Activated T-cell treated with anti-CD3 and anti-CD28 coated beads for 48 hours (primary cell): ENCODE measurements at regions not wholly inside any gene's neighbourhood (a gene's known extent, or its start where the extent isn't known, plus 50 kb on each side); places are given as distances from the start of the nearest gene placed in this dataset.

Experiments used
- DNase-seq: peaks from one replicate; pipeline ENCODE4 v3.0.0-alpha.2; 2020; ENCODE audit warnings: low read depth

DNA sequence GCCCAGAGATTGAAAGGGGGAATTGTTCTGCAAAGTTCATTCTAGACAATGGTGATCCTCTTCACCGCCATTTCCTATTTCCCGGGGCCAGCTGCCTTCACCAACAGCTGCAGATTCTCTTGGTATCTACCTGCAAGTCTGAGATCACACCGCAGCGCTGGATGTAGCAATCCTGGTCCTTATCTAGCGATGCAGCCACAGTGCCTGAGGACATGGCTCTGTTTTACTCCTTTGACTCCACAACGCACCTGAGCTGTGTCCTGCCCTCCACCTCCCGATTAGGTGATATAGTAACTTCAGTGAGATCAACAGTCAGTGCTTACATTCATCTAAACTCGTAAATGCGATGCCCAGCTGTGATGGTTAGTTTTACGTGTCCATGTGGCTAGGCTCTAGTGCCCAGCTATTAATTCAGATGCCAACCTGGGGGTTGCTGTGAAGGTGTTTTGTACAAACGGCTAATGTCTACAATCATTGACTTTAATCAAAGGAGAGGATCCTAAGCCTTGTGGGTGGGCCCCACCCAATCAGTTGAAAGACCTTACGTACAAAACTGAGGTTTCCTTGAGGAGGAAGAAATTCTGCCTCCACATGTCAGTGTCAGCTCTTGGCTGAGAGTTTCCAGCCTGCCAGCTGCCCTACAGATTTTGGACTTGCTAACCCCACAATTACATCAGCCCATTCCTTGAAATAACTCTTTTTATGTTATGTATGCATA is 189.8 kb downstream of the SH3BP4 start:
- no peak for DNase-seq

DNA sequence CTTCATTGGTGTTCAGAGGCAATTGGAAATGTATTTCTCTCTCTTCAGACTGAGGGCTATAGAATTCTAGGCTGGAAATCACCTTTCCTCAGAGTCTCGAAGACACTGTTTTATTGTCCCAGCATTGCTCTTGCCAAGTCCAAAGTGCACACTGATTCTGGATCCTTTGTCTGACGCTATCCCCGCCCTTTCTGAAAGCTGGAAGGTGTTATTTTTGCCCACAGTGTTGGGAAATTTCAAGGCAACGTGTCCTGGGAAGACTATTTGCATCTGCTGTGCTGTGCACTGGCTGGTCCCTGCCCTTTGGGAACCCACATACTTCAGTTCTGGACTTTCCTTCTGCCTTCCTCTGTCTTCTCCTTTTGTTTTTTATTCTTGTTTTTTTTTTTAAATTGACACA is 190.8 kb downstream of the SH3BP4 start:
- DNase-seq, result no peak

- no peak for DNase-seq
These were observed 192.0 kb downstream of the SH3BP4 start for GRCh38 chr2:235143789-235144188.

DNA sequence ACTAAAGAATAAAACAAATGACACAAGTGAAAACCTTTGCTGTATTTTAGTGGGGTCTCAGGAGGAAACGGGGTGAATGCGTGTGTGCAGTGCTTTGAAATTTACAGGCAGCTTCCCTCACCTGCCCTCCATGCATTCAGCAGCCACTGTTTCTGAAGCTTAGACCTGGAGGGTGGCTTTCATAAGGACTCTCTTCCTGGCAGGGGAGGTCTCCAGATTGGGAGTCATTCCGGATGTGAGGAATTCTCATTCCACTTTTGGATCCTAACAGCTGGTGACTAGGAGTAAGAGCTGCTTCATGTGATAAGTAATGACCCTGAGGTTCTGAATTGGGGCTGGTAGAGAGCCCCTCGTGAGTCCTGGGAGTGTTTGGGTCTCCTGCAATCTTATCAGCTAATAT is 192.5 kb downstream of the SH3BP4 start:
- DNase-seq, result no peak

DNA sequence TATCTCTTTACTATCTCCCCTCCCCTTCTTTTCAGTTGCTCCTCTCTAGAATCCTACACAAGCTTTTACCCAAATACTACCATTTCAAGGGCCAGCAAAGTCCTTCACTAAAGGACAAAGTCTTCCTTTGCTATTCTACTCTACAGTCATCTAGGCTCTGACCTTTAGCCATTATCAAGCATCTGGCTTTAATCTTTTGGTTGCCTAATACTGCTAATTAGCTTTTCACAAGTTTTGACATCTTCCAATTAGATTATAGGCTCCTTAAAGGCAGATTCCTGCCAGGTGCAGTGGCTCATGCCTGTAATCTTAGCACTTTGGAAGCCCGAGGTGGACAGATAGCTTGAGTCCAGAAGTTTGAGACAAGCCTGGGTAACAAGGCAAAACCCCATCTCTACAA is 194.4 kb downstream of the SH3BP4 start:
- DNase-seq, result no peak

DNA sequence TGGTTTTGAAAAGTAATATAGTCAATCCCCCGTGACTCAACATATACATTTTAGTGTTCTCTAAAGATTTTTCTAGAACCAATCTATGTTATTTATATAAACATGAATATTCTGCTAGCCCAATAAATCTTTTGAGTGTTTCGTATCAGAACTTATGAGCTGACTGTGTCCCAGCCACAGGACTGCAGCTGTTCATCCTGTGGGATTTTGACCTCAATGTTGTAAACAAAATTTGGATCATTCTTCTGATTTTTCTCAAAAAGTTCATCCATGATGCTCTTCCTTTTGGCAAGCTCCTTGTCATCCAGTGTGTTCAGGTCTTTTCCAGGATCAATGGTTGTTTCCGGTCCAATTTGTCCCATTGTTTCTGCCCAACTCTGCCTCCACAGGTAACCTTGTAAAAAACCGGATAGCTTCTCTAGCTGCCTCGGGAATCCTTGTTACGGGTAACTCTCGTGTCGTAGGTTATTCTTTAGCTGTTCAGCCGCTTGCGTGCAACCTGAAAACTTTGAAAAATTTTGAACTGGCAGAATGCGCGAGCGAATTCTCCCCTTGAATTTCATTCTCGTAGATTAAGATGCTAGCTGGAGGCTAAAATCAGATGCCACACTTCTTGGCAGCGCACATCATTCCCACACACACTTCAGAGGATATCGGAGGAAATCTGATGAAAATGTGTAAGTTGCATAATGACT is 195.2 kb downstream of the SH3BP4 start:
- no peak for DNase-seq

DNA sequence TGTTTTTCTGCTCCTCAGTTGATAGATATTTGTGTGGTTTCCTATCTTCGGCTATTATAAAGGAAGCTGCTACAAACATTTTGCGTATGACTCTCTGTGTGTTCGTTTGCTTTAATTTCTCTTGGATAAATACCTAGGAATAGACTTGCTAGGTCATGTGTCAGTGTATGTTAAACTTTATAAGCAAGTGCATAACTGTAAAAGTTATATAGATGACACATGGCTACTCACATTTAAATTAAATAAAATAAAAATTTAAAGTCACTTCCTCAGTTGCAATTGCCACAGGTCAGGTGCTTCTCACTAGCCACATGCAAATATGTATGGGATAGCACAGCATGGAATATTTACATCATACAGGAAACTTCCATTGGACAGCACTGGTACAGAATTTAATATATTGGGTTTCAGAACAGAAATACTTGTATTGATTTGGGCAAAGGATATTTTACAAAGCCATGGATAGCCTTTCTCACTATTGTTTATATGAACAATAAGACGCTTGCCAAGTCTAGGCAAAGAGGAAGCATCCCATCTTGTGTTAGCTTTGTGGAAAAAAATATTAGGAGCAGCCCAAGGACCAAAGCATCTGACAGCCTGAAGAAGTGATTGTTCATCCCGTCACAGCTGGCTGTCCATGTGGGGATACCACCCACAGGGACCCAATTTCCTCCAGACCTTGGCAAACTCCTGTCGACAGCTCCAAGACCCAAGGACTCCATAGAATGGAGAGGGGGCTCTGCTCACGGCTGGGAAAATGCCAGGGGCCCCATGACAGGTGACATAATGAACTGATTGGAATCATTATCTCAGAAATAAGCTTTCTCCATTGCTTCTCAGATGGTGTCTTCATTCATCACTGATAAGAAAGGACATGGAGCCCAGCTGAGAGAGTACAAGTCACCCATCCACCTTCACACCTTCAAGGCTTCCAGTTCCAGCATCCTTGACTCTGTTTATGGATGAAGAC is 196.7 kb downstream of the SH3BP4 start:
- DNase-seq, result no peak

GRCh38 chr2:235149240-235149659 is 197.4 kb downstream of the SH3BP4 start:
- no peak for DNase-seq

- DNase-seq, result no peak
These were observed 197.9 kb downstream of the SH3BP4 start for GRCh38 chr2:235149736-235150135.

- no peak for DNase-seq
These were observed 199.3 kb downstream of the SH3BP4 start for GRCh38 chr2:235151152-235151551.

GRCh38 chr2:235155163-235155562 is 203.3 kb downstream of the SH3BP4 start:
- DNase-seq, result no peak

- no peak for DNase-seq
These were observed 204.2 kb downstream of the SH3BP4 start for GRCh38 chr2:235156055-235156454.

- no peak for DNase-seq
These were observed 206.1 kb downstream of the SH3BP4 start for GRCh38 chr2:235157746-235158482.

DNA sequence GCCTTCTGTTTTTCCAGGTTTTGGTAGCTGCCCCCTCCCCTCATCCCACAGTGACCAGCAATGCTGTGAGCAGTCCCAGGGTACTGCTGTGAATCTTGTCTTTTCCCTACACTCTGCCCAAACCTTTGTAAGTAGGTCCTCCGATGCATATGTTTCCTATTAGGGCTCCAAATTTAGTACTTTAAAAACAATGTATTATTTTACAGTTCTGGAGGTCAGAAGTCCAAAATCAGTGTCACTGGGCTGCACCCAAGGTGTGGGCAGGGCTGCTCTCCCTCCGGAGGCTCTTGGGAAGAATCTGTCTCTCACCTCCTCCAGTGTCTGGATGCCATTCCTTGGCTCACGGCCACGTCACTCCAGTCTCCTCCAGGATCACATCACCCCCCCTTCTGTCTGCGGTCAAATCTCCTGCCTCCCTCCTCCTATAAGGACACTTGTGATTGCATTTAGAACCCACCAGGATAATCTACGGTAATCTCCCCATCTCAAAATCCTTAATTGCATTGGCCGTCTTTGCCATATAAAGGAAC is 208.5 kb downstream of the SH3BP4 start:
- no peak for DNase-seq

DNA sequence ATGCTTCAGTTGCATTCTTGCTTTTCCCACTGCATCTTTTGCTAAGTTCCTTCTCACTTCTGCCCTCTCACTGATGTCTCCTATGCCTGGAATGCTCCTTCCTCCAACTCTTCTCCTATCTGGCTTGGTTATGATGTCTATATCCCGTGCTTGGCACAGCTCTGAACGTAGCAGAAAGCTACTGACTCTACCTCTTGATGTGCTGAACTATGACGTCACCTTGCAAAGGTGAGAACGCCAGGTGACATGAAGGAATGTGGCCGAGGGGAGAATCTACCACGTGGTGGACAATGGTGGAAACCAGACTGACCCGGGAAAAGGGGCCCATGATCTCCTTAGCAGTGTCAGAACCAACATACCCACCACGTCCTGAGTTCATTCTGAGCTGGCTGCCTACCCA is 209.7 kb downstream of the SH3BP4 start:
- DNase-seq, result no peak

GRCh38 chr2:235162082-235162836 is 210.4 kb downstream of the SH3BP4 start:
- no peak for DNase-seq

DNA sequence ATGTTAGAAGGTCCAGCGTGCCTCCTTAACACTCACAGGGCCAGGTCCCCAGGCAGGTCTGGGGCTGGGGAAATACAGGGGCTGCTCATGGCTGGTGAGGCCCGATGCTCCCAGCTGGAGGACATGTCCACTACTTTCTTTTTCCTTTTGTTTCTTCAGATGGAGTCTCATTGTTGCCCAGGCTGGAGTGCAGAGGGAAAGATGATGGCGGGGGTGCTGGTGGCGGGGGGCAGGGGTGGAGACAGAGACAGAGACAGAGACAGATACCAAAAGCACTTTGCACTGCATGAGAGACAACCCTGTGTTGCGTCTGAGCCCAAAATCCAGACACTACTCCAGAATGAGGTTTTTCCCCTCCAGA is 211.0 kb downstream of the SH3BP4 start:
- DNase-seq, result no peak

GRCh38 chr2:235165136-235165535 is 213.3 kb downstream of the SH3BP4 start:
- no peak for DNase-seq

DNA sequence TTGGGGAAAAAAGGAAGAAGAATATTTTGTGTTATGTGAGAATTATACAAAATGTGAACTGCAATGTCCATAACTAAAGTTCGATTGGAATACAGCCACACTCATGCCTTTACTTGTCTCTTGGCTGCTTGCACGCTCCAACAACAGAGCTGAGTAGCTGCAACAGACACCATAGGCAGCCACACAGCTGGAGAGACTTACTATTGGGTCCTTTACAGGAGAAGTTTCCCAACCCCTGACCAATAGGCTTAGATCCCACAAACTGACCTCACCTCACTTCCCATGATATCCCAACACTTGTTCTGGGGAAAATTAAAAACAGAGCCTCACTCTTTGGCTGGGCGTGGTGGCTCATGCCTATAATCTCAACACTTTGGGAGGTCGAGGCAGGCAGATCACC is 213.8 kb downstream of the SH3BP4 start:
- DNase-seq, result no peak

GRCh38 chr2:235168174-235168979 is 216.6 kb downstream of the SH3BP4 start:
- no peak for DNase-seq
